Aorta (tissue), 5 donors: ENCODE measurements at regions not wholly inside any gene's neighbourhood (a gene's known extent, or its start where the extent isn't known, plus 50 kb on each side); places are given as distances from the start of the nearest gene placed in this dataset.

Source experiments
- ATAC-seq: fragments of 200-7000 bp; cut with Tn5 transposase; one replicate; pipeline ENCODE4 v1.9.1; 2022; ENCODE audit warnings: moderate library complexity; ENCODE audit not compliant: low FRiP score
- DNase-seq, 2 donors: peaks; one replicate each; pipeline ENCODE4 v3.0.0-alpha.2; 2020
- H3K27ac ChIP-seq, 2 donors: one replicate each; pipeline ENCODE4 v1.5.1; 2013; ENCODE audit warnings: low read length in 2 of 2, mild to moderate bottlenecking in 2 of 2, moderate library complexity in 2 of 2, control low read depth in 1 of 2, inconsistent platforms in 1 of 2, low read depth in 1 of 2
- H3K27me3 ChIP-seq, 2 donors: one replicate each; pipeline ENCODE4 v1.6.1; 2013; ENCODE audit warnings: control low read depth in 1 of 2, low read length in 1 of 2, mild to moderate bottlenecking in 1 of 2, moderate library complexity in 1 of 2; ENCODE audit not compliant: insufficient read depth in 2 of 2, control insufficient read depth in 1 of 2
- H3K36me3 ChIP-seq, 2 donors: one replicate each; pipeline ENCODE4 v1.6.1; 2013; ENCODE audit warnings: control low read depth in 1 of 2, low read length in 1 of 2, mild to moderate bottlenecking in 1 of 2; ENCODE audit not compliant: insufficient read depth in 2 of 2, control insufficient read depth in 1 of 2
- H3K4me1 ChIP-seq, 2 donors: one replicate each; pipeline ENCODE4 v1.6.1; 2013; ENCODE audit warnings: low read length in 2 of 2, control low read depth in 1 of 2, mild to moderate bottlenecking in 1 of 2, moderate library complexity in 1 of 2; ENCODE audit not compliant: insufficient read depth in 2 of 2, control insufficient read depth in 1 of 2
- H3K4me3 ChIP-seq, 2 donors: one replicate each; pipeline ENCODE4 v1.5.1; 2013; ENCODE audit warnings: low read length in 2 of 2, control low read depth in 1 of 2, mild to moderate bottlenecking in 1 of 2
- H3K9me3 ChIP-seq: one replicate; pipeline ENCODE4 v1.6.1; 2013; ENCODE audit warnings: mild to moderate bottlenecking, low read length; ENCODE audit not compliant: control insufficient read depth
- WGBS, 2 donors: extraction: QIAGEN DNeasy Blood & Tissue Kit; methylation state at CpG; one replicate each; pipeline ENCODE4 v1.1.7; 2013; 5-methylcytosine and 5-hydroxymethylcytosine counted together
- intact Hi-C, 2 donors: fragments of 100-400 bp; cut with DNase I; formaldehyde crosslinking; loops; one replicate each; pipeline versions ENCODE4 v1.14.2 to v1.15.0; 2022
- donor health status: healthy with polysubstance abuse.
- donor health status: Bipolar disorder and iron deficiency.
- donor health status: DM: no; HTN: no; CAD: no.
- donor health status: DM: no; HTN: no; CAD: no.
- donor health status: DM: yes; HTN: yes; CAD: no.

DNA sequence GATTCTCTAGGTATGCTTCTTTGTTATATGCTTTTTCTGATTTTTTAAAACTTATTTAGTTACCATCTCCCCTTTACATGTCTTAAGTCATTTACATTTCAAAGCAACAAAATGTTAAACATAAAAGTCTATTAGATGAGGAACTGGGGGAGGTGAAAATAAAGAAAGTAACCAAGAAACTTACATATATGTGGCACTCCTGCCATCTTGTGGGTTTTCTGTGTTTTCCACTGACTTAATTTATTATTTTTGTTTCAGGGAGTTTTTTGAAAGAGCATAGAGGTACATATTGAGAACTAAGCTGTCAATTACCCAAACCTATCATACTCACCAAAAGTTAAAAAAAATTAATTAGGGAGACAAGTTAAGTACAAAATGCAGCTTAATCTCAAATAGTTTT, 1531.1 kb downstream of the MRPL39 start:
- Histone ChIP-seq H3K4me3 (no peak overlapping the region), H3K9me3 (no peaks in the 10 kb centered on the region), H3K27ac (no peak overlapping the region), H3K27me3 (no peaks in the 10 kb centered on the region), H3K4me1 (no peaks in the 10 kb centered on the region), H3K36me3 (no peaks in the 10 kb centered on the region)
- ATAC-seq (no peak), DNase-seq (no peak)
- intact Hi-C loops = no loop called here

DNA sequence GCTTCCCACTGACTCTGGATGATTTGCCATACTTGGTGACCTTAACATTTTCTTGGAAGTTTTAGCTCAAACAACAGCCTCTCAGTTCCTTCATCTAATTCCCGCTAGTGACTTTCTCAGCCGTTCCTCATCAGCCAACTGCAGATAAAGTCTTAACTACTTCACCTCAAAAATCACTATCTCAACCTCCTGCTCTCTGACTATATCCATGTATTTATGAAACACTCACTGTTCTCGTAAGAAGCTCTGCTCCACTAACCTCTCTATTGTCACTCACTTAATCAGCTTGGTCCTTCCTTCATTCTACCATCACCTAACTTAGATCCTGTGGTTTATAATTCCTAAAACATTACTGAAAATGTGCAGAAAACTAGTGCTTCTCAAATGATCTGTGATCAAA, 1551.6 kb downstream of the MRPL39 start:
- no peaks in the 10 kb centered on the region for H3K36me3 ChIP-seq
- 71 to 72% methylated on average over 3 of the region's 3 CpGs for WGBS, 2 donors
- H3K4me3 ChIP-seq = no peak overlapping the region
- intact Hi-C loops = no loop called here
- no peaks in the 10 kb centered on the region for H3K4me1 ChIP-seq
- H3K27ac ChIP-seq = no peak overlapping the region
- no peaks in the 10 kb centered on the region for H3K27me3 ChIP-seq
- ATAC-seq (no peak), DNase-seq (no peak)
- no peaks in the 10 kb centered on the region for H3K9me3 ChIP-seq

DNA sequence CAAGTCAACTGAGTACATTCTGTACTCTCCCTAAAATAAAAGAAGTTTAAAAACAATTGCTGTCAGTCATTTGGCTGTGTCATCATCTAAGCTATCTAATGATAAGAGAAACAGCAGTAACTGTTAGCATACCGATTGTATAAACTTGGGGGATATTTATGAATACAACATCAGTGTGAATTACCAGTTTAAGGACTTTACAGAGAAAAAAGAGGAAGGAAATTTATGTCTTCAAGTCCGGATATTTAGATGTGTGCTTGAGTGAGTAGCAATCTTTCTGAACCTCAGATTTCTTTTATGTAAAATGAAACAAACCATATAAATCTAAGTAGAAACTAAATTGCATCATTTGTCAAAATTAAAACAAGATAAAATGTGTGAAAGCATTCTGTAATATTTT, 1557.0 kb downstream of the MRPL39 start:
- no peak for ATAC-seq
- Histone ChIP-seq H3K36me3 (no peaks in the 10 kb centered on the region), H3K27ac (no peak overlapping the region), H3K4me1 (no peaks in the 10 kb centered on the region), H3K4me3 (no peak overlapping the region), H3K27me3 (no peaks in the 10 kb centered on the region), H3K9me3 (no peaks in the 10 kb centered on the region)
- intact Hi-C loops = no loop called here
- DNase-seq = no peak
- WGBS, 2 donors = 50 to 53% methylated on average over 2 of the region's 2 CpGs

- no peak overlapping the region for H3K27ac ChIP-seq
- H3K27me3 ChIP-seq = no peaks in the 10 kb centered on the region
- ATAC-seq = no peak
- DNase-seq = no peak
- 83 to 86% methylated on average over 6 of the region's 6 CpGs for whole genome bisulfite sequencing, 2 donors
- no peaks in the 10 kb centered on the region for H3K4me1 ChIP-seq
- H3K9me3 ChIP-seq = no peaks in the 10 kb centered on the region
- no peak overlapping the region for H3K4me3 ChIP-seq
- H3K36me3 ChIP-seq = no peaks in the 10 kb centered on the region
- intact Hi-C loops = no loop called here
Measured at GRCh38 chr21:24046829-24047443, 1560.3 kb downstream of the MRPL39 start.

DNA sequence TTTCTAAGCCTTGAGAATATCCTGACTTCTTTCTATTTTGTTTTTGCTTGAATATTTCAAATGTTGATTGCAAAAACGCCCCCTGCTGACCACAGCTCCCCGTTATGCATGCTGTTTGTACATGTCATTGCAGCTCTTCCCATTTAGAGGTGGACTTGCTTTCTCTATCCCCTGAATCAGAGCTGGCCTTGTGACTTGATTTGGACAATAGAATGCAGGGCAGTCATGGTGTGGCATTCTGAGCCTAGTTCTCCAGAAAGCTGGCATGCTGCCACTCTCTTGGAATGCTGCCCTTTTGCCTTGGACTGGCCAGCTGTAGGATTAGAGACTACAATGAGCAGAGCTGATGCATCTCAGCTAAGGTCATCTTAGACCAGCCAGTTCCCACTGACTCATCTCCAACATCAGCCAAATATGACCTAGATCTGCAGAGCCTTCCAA, 1561.5 kb downstream of the MRPL39 start:
- Histone ChIP-seq H3K4me1 (no peaks in the 10 kb centered on the region), H3K27me3 (no peaks in the 10 kb centered on the region), H3K27ac (no peak overlapping the region), H3K9me3 (peaks cover 1% of the 10 kb centered on the region), H3K4me3 (no peak overlapping the region), H3K36me3 (no peaks in the 10 kb centered on the region)
- DNase-seq (peak; percentile 76 to 86), ATAC-seq (peak; percentile 86)
- 1 to 4% methylated on average over 2 of the region's 2 CpGs for WGBS, 2 donors
- intact Hi-C loops = no loop called here

- Histone ChIP-seq H3K36me3 (no peaks in the 10 kb centered on the region), H3K4me1 (no peaks in the 10 kb centered on the region), H3K9me3 (peaks cover 1% of the 10 kb centered on the region), H3K27me3 (no peaks in the 10 kb centered on the region), H3K4me3 (no peak overlapping the region), H3K27ac (no peak overlapping the region)
- WGBS, 2 donors = 7% methylated on average over 4 of the region's 4 CpGs
- DNase-seq (no peak), ATAC-seq (no peak)
- intact Hi-C loops = no loop called here
Measured at GRCh38 chr21:24045373-24045772, 1561.9 kb downstream of the MRPL39 start.

GRCh38 chr21:24042687-24043086, 1564.6 kb downstream of the MRPL39 start:
- Histone ChIP-seq H3K4me1 (no peaks in the 10 kb centered on the region), H3K27me3 (no peaks in the 10 kb centered on the region), H3K9me3 (peaks cover 1% of the 10 kb centered on the region), H3K4me3 (no peak overlapping the region), H3K36me3 (no peaks in the 10 kb centered on the region), H3K27ac (no peak overlapping the region)
- WGBS, 2 donors = 67 to 75% methylated on average over 1 of the region's 1 CpG
- ATAC-seq = no peak
- intact Hi-C loops = no loop called here
- no peak for DNase-seq

DNA sequence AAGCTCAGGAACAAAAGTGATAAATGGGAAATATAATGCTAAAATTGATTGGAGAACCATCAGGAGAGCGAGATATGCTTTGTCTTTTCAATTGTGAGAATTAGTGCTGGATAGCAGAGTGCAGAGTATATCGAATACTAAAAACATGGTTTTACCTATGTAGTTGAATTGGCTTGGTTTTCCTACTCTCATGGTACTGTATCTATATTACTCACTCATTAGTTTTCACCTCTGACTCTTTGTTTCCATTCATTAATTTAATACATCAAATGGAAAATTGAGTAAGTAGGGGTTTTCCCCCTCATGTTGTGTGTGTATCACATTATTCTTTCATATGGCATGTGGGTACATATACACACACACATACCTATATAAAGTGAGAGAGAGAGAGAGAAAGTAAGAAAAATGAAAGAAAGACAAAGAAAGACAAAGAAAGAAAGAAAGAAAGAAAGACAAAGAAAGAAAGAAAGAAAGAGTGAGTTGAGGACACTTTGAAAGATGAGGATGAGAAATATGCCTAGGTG, 1574.5 kb downstream of the MRPL39 start:
- H3K36me3 ChIP-seq = no peaks in the 10 kb centered on the region
- H3K27me3 ChIP-seq = no peaks in the 10 kb centered on the region
- WGBS, 2 donors = 49 to 50% methylated on average over 2 of the region's 2 CpGs
- H3K4me1 ChIP-seq = no peaks in the 10 kb centered on the region
- no peaks in the 10 kb centered on the region for H3K9me3 ChIP-seq
- no peak overlapping the region for H3K27ac ChIP-seq
- ATAC-seq = no peak
- DNase-seq = no peak
- no peak overlapping the region for H3K4me3 ChIP-seq
- intact Hi-C loops = no loop called here

DNA sequence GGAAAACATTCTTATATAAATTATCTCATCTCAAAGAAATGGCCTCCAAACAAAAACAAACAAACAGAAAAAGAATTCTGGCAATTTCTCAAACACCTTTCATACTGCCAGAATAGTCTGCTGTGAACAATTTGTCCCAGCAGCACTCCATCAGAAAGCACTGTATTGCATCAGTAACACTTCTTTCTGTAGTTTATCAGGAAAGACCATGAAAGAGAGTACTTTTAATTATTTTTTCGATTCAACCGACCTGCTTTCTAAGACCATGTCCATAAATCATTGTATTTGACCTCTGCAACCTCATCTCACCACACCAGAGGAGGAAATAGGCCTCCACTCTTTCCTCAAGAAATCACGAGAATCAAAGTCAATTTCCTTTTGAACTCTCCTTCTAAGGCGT, 1579.9 kb downstream of the MRPL39 start:
- H3K4me3 ChIP-seq = no peak overlapping the region
- H3K9me3 ChIP-seq = no peaks in the 10 kb centered on the region
- WGBS, 2 donors = 55 to 56% methylated on average over 4 of the region's 4 CpGs
- no peaks in the 10 kb centered on the region for H3K36me3 ChIP-seq
- intact Hi-C loops = no loop called here
- no peak for ATAC-seq
- H3K27me3 ChIP-seq = no peaks in the 10 kb centered on the region
- no peak overlapping the region for H3K27ac ChIP-seq
- no peak for DNase-seq
- no peaks in the 10 kb centered on the region for H3K4me1 ChIP-seq
